ENCODE measurements at regions not wholly inside any gene's neighbourhood (a gene's known extent, or its start where the extent isn't known, plus 50 kb on each side); places are given as distances from the start of the nearest gene placed in this dataset.

- DNase-seq, result no peak
These were observed 169.1 kb downstream of the GUCY2F start for GRCh38 chrX:109312757-109313156.

- DNase-seq, result no peak
These were observed 171.9 kb downstream of the GUCY2F start for GRCh38 chrX:109310031-109310430.

GRCh38 chrX:109301177-109301576, 180.7 kb downstream of the GUCY2F start:
- DNase-seq, result no peak

GRCh38 chrX:109300415-109300814, 181.5 kb downstream of the GUCY2F start:
- DNase-seq, result no peak

GRCh38 chrX:109299091-109299490, 182.8 kb downstream of the GUCY2F start:
- no peak for DNase-seq

- no peak for DNase-seq
These were observed 187.6 kb downstream of the GUCY2F start for GRCh38 chrX:109294097-109294814.

- DNase-seq, result no peak
These were observed 198.0 kb downstream of the GUCY2F start for GRCh38 chrX:109283870-109284269.

GRCh38 chrX:109281483-109282275, 200.2 kb downstream of the GUCY2F start:
- DNase-seq, result peak in 1 of 2 donors; percentile 13

GRCh38 chrX:109274806-109275205, 207.1 kb downstream of the GUCY2F start:
- no peak for DNase-seq

- DNase-seq, result peak; percentile 69 to 89
These were observed 211.1 kb downstream of the GUCY2F start for GRCh38 chrX:109270580-109271484.

- peak in 1 of 2 donors; percentile 6 for DNase-seq
These were observed 213.5 kb downstream of the GUCY2F start for GRCh38 chrX:109268340-109268739.

GRCh38 chrX:109266034-109266433, 215.9 kb downstream of the GUCY2F start:
- no peak for DNase-seq

- DNase-seq, result no peak
These were observed 217.0 kb downstream of the GUCY2F start for GRCh38 chrX:109264878-109265277.

- no peak for DNase-seq
These were observed 220.6 kb downstream of the GUCY2F start for GRCh38 chrX:109261279-109261678.

- no peak for DNase-seq
These were observed 229.1 kb downstream of the GUCY2F start for GRCh38 chrX:109252789-109253188.

- DNase-seq, result no peak
These were observed 263.1 kb downstream of the GUCY2F start for GRCh38 chrX:109218761-109219160.

- DNase-seq, result no peak
These were observed 282.2 kb downstream of the GUCY2F start for GRCh38 chrX:109199726-109200125.

GRCh38 chrX:109190542-109190941, 291.3 kb downstream of the GUCY2F start:
- DNase-seq, result no peak

- no peak for DNase-seq
These were observed 294.3 kb downstream of the GUCY2F start for GRCh38 chrX:109187473-109188168.

GRCh38 chrX:109186939-109187338, 294.9 kb downstream of the GUCY2F start:
- no peak for DNase-seq

- DNase-seq, result no peak
These were observed 297.3 kb downstream of the GUCY2F start for GRCh38 chrX:109184506-109185139.

- DNase-seq, result no peak
These were observed 309.7 kb downstream of the GUCY2F start for GRCh38 chrX:109172091-109172602.
